Thyroid gland (tissue), 4 donors: ENCODE measurements at regions not wholly inside any gene's neighbourhood (a gene's known extent, or its start where the extent isn't known, plus 50 kb on each side); places are given as distances from the start of the nearest gene placed in this dataset.
A peak's percentile ranks its signal among the peaks of the same experiment; 100 is the strongest.

Source experiments
- DNase-seq, 2 donors: peaks; one replicate each; pipeline ENCODE4 v3.0.0-alpha.2; 2019
- H3K27ac ChIP-seq, 3 donors: fragments of 200-600 bp; sonication (generic); 1 replicate in 2 of 3; 2 replicates in 1 of 3; pipeline ENCODE4 v1.5.1; 2016 to 2019; ENCODE audit warnings: mild to moderate bottlenecking in 1 of 3, moderate library complexity in 1 of 3
- H3K27me3 ChIP-seq: fragments of 200-600 bp; sonication (generic); one replicate; pipeline ENCODE4 v1.5.1; 2019
- H3K36me3 ChIP-seq, 2 donors: fragments of 200-600 bp; sonication (generic); one replicate each; pipeline ENCODE4 v1.5.1; 2016 to 2019
- H3K4me1 ChIP-seq, 2 donors: fragments of 200-600 bp; sonication (generic); one replicate each; pipeline ENCODE4 v1.5.1; 2017 to 2019
- H3K4me3 ChIP-seq, 3 donors: fragments of 200-600 bp; sonication (generic); replicated peaks in 1 of 3; 1 replicate in 2 of 3; 2 replicates in 1 of 3; pipeline ENCODE4 v1.5.1; 2016; ENCODE audit warnings: mild to moderate bottlenecking in 1 of 3
- H3K9me3 ChIP-seq: fragments of 200-600 bp; sonication (generic); one replicate; pipeline ENCODE4 v1.5.1; 2017
- POLR2A ChIP-seq, 2 donors: fragments of 450-650 bp; IDR thresholded peaks; one replicate each; pipeline ENCODE4 v1.6.1; 2017; ENCODE audit warnings: antibody characterized with exemption in 2 of 2, mild to moderate bottlenecking in 2 of 2, moderate library complexity in 1 of 2
- WGBS, 2 donors: methylation state at CpG; one replicate each; pipeline ENCODE4 v1.1.5; 2017; 5-methylcytosine and 5-hydroxymethylcytosine counted together
- intact Hi-C: fragments of 100-400 bp; cut with DNase I; formaldehyde crosslinking; loops from one replicate; pipeline ENCODE4 v1.15.1; 2023
- TF ChIP-seq, protein P1 (sequence below), 6 experiments: fragments of 200-600 bp in 3 of 6; fragments of 450-650 bp in 3 of 6; sonication (generic) in 3 of 6; IDR thresholded peaks; one replicate each; pipeline ENCODE4 v1.5.1; 2016 to 2019; ENCODE audit warnings: antibody characterized with exemption in 6 of 6, mild to moderate bottlenecking in 2 of 6, inconsistent platforms in 1 of 6, moderate library complexity in 1 of 6

DNA sequence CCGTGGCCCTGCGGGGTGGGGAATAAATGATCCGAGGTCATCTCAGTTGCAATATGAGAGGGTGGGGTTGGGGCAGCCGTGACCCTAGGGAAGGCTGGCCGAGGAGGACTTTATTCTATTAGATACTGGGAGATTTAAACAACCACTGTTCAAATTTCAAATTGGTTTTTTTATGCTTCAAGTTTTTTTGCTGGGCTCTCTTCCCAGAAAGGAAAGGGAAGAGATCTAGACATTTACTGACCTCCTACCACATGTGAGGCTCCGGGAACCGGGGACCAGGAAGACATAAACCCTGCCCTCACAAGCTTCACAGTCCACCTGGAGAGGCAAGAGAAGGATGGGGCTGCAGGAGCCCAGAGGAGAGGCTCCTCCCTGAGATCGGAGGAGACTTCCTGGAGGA is 207.3 kb downstream of the FOXD2 start:
- no peak overlapping the region for H3K27ac ChIP-seq

GRCh38 chr1:47646676-47647075 is 208.8 kb downstream of the FOXD2 start:
- TF ChIP-seq, protein P1, sequence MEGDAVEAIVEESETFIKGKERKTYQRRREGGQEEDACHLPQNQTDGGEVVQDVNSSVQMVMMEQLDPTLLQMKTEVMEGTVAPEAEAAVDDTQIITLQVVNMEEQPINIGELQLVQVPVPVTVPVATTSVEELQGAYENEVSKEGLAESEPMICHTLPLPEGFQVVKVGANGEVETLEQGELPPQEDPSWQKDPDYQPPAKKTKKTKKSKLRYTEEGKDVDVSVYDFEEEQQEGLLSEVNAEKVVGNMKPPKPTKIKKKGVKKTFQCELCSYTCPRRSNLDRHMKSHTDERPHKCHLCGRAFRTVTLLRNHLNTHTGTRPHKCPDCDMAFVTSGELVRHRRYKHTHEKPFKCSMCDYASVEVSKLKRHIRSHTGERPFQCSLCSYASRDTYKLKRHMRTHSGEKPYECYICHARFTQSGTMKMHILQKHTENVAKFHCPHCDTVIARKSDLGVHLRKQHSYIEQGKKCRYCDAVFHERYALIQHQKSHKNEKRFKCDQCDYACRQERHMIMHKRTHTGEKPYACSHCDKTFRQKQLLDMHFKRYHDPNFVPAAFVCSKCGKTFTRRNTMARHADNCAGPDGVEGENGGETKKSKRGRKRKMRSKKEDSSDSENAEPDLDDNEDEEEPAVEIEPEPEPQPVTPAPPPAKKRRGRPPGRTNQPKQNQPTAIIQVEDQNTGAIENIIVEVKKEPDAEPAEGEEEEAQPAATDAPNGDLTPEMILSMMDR (IDR thresholded peaks at IDR 0.05) = no peak
- TF ChIP-seq POLR2A (IDR thresholded peaks at IDR 0.05) = no peak
- H3K4me3 ChIP-seq = no peak overlapping the region
- no peaks in the 10 kb centered on the region for H3K9me3 ChIP-seq
- 94 to 97% methylated on average over 1 of the region's 1 CpG for WGBS, 2 donors
- intact Hi-C loops = no loop called here
- H3K27me3 ChIP-seq = no peaks in the 10 kb centered on the region
- H3K36me3 ChIP-seq = no peaks in the 10 kb centered on the region
- no peak overlapping the region for H3K27ac ChIP-seq
- no peak for DNase-seq
- H3K4me1 ChIP-seq = peaks cover 15 to 20% of the 10 kb centered on the region in 2 donors

More for the DNA sequence above, 207.3 kb downstream of the FOXD2 start:
- no peak for DNase-seq
- intact Hi-C loops = no loop called here
- no peak overlapping the region for H3K4me3 ChIP-seq
- H3K27me3 ChIP-seq = no peaks in the 10 kb centered on the region
- no peaks in the 10 kb centered on the region for H3K9me3 ChIP-seq
- no peak for TF ChIP-seq POLR2A (IDR thresholded peaks at IDR 0.05)
- TF ChIP-seq, protein P1 (IDR thresholded peaks at IDR 0.05) = no peak
- peaks cover 0 to 6% of the 10 kb centered on the region in 2 donors for H3K4me1 ChIP-seq
- WGBS, 2 donors = 61 to 65% methylated on average over 8 of the region's 8 CpGs
- no peaks in the 10 kb centered on the region for H3K36me3 ChIP-seq

DNA sequence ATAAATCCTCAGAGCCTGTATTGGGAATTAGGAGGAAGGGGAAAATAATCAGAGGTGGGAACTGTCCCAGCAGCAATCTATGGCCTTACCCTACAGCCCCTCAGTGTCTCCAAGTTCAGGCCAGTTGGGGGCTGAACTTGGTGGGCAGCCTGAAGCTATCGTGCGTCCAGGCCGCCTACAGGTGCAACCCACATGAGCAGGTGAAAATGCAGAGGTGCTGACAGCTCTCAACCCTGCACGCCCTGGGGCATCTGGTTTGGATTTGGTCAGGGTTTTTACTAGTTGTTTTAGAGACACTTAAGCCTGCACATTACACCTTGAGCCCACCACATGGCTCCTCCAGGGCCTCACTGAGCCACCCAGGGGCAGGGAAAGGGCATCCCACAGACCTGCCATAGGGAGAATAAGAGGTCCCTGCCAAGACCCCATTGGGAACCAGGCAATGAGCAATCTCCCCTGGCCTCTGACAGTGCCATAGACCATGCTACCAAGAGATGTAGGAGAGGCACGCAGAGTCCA is 209.5 kb downstream of the FOXD2 start:
- 86 to 95% methylated on average over 5 of the region's 5 CpGs for WGBS, 2 donors
- no peak for TF ChIP-seq POLR2A (IDR thresholded peaks at IDR 0.05)
- TF ChIP-seq, protein P1 (IDR thresholded peaks at IDR 0.05) = no peak
- Histone ChIP-seq H3K4me3 (no peak overlapping the region), H3K27me3 (no peaks in the 10 kb centered on the region), H3K27ac (no peak overlapping the region), H3K36me3 (no peaks in the 10 kb centered on the region), H3K9me3 (no peaks in the 10 kb centered on the region), H3K4me1 (peaks cover 15 to 22% of the 10 kb centered on the region in 2 donors)
- intact Hi-C loops = no loop called here
- no peak for DNase-seq

DNA sequence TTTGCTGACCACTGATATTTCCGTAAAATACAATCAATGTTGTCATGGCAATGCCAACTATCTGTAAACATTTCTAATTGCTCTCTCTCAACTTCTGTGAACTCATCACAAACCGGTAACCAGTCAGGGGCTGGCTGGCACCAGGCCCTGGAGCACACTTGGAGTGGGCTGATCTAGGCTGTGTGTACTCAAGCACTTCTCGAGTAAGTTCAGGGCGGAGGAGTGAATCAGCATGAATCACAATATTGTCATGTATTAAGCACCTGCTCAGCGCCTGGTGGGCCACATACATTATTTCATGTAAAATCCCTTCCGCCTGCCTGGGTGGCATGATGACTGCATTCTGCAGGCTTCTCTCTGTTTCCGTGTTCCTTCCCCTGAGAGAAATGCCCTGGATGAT is 212.4 kb downstream of the FOXD2 start:
- peak; percentile 93 to 94 for DNase-seq
- no peak overlapping the region for H3K4me3 ChIP-seq
- no peaks in the 10 kb centered on the region for H3K27me3 ChIP-seq
- intact Hi-C loops = no loop called here
- H3K4me1 ChIP-seq = peaks cover 15 to 22% of the 10 kb centered on the region in 2 donors
- peak overlapping the region; percentile 41 to 60 (median 46) for H3K27ac ChIP-seq
- 37 to 44% methylated on average over 7 of the region's 7 CpGs for WGBS, 2 donors
- no peaks in the 10 kb centered on the region for H3K36me3 ChIP-seq
- no peaks in the 10 kb centered on the region for H3K9me3 ChIP-seq
- no peak for TF ChIP-seq POLR2A (IDR thresholded peaks at IDR 0.05)
- TF ChIP-seq, protein P1 (IDR thresholded peaks at IDR 0.05) = peak in 1 of 6 experiments; percentile 18

- H3K9me3 ChIP-seq = no peaks in the 10 kb centered on the region
- 56 to 68% methylated on average over 1 of the region's 1 CpG for WGBS, 2 donors
- H3K36me3 ChIP-seq = no peaks in the 10 kb centered on the region
- H3K27ac ChIP-seq = peak overlapping the region; percentile 41 to 60 (median 46)
- peaks cover 15 to 24% of the 10 kb centered on the region in 2 donors for H3K4me1 ChIP-seq
- H3K4me3 ChIP-seq = no peak overlapping the region
- intact Hi-C loops = no loop called here
- H3K27me3 ChIP-seq = no peaks in the 10 kb centered on the region
- DNase-seq = peak in 1 of 2 donors; percentile 12
- no peak for TF ChIP-seq POLR2A (IDR thresholded peaks at IDR 0.05)
- TF ChIP-seq, protein P1 (IDR thresholded peaks at IDR 0.05) = no peak
These were observed 212.8 kb downstream of the FOXD2 start for GRCh38 chr1:47650611-47651010.
